Urinary bladder (tissue), 3 donors: ENCODE measurements at regions not wholly inside any gene's neighbourhood (a gene's known extent, or its start where the extent isn't known, plus 50 kb on each side); places are given as distances from the start of the nearest gene placed in this dataset.
"Not testable (repeated sequence)": the region's sequence is repeated elsewhere in the genome, so short reads cannot be mapped to it uniquely, and the experiment has no call there.

Experiments
- DNase-seq: peaks from one replicate; pipeline ENCODE4 v3.0.0-alpha.2; 2015; ENCODE audit errors: extremely low spot score
- H3K27ac ChIP-seq: one replicate; pipeline ENCODE4 v1.5.1; 2013; ENCODE audit warnings: low read depth, mild to moderate bottlenecking, moderate library complexity
- H3K36me3 ChIP-seq: one replicate; pipeline ENCODE4 v1.6.1; 2013; ENCODE audit warnings: mild to moderate bottlenecking, moderate library complexity; ENCODE audit not compliant: insufficient read depth
- H3K4me1 ChIP-seq: one replicate; pipeline ENCODE4 v1.6.1; 2013; ENCODE audit warnings: mild to moderate bottlenecking, moderate library complexity; ENCODE audit not compliant: insufficient read depth
- H3K4me3 ChIP-seq: one replicate; pipeline ENCODE4 v1.5.1; 2013; ENCODE audit warnings: low read depth, low read length
- WGBS: extraction: QIAGEN DNeasy Blood & Tissue Kit; methylation state at CpG from one replicate; pipeline ENCODE4 v1.1.7; 2013; 5-methylcytosine and 5-hydroxymethylcytosine counted together
- donor health status: healthy with polysubstance abuse.
- donor health status: healthy.

DNA sequence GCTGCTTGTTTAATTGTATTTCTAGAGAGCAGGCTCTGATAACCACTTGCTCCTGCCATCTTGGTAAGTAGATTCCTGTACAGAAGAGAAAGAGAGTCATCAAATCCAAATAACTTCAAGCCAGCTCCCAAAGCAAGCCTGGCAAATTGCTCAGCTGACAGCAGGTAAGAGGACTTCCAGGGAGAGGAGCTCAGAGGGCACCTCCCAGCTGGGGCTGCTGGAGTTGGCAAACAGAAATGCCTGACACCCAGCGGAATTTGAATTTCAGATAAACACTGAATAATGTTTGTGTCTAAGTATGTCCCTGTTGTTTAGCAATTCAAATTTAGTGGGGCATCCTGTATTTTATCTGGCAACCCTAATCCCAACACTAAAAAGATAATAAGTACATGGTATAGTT is 86.2 kb downstream of the MYL12B start:
- Histone ChIP-seq H3K27ac (no peak overlapping the region), H3K36me3 (no peaks in the 10 kb centered on the region), H3K4me3 (no peak overlapping the region), H3K4me1 (no peaks in the 10 kb centered on the region)
- 92% methylated on average over 1 of the region's 1 CpG for WGBS
- DNase-seq, result no peak

DNA sequence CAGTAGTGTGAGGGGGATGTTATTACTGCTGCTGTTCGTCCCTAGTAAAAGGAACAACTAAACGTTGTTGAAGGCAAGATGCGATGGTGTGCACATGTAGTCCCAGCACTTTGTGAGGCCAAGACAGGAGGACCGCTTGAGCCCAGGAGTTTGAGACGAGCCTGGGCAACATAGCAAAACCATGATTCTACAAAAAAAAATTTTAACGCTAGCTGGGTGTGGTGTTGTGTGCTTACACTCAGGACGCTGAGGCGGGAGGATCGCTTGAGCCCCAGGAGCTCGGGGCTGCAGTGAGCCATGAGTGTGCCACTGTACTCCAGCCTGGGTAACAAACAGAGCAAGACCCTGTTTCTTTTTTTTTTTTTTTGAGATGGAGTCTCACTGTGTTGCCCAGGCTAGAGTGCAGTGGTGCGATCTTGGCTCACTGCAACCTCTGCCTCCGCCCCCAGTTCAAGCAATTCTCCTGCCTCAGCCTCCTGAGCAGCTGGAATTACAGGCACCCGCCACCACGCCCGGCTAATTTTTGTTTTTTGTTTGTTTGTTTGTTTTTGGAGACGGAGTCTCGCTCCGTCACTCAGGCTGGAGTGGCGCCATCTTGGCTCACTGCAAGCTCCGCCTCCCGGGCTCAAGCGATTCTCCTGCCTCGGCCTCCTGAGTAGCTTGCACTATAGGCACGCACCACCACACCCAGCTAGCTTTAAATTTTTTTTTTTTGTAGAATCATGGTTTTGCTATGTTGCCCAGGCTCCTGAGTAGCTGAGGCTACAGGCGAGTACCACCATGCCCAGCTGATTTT is 87.3 kb downstream of the MYL12B start:
- WGBS, result 97% methylated on average over 25 of the region's 25 CpGs
- not testable (repeated sequence) for H3K4me3 ChIP-seq, DNase-seq, H3K36me3 ChIP-seq, H3K27ac ChIP-seq, H3K4me1 ChIP-seq

DNA sequence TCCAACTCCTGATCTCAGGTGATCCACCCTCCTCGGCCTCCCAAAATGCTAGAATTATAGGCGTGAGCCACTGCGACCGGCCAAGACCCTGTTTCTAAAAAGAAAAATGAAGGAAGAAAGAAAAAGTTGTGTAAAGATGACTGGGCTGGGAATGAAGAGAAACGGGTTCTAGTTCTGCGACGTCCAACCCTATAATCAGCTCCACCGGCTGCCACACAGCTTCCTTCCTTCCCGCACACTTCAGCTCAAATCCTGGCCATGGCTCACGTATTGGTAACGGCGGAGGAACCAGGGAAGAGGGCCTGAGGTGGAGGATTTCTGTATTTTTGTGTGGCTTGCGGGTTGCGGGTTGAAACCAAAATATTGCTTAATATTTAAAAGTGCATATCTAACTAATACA is 88.1 kb downstream of the MYL12B start:
- H3K27ac ChIP-seq, result no peak overlapping the region
- H3K4me1 ChIP-seq, result no peaks in the 10 kb centered on the region
- no peak for DNase-seq
- H3K36me3 ChIP-seq, result no peaks in the 10 kb centered on the region
- H3K4me3 ChIP-seq, result no peak overlapping the region
- 95% methylated on average over 14 of the region's 14 CpGs for WGBS

DNA sequence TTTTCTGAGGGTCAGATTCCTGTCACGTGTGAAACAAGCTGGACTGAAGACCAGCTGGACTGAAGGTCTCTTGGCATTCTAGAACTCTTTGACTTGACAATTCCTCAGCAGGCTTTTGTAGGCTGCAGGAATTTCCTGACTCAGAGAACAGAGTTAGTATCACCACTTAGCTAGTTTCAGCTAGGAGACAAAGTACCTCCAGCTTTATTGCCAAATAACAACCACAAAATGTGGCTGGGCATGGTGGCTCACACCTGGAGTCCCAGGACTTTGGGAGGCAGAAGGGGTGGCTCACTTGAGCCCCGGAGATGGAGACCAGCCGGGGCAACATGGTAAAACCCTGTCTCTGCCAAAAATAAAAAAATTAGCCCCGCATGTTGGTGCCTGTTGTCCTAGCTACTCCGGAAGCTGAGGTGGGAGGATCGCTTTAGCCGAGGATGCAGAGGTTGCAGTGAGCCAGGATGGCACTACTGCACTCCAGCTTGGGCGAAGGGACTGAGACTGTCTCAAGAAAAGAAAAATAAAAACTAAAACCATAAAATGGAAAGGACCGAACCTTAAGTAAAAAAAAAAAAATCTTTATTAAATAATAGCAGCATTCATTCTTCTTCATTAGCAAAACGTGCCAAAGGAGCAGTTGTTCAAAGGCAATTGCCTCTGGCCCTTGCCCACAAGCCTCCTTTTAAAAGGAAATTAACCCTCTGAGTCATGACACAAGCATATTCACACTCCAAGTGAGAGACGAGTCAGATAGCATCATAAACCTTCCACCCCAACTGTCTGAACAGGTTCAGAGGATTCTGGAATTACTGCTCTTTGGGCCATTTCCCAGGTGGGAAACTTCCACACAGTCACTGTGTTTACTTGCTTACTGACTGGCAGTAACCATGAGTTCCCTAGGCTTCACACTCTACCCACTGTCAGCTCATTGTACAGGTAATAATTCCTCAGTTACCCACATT is 88.9 kb downstream of the MYL12B start:
- DNase-seq, result no peak
- no peak overlapping the region for H3K27ac ChIP-seq
- H3K4me3 ChIP-seq, result no peak overlapping the region
- H3K36me3 ChIP-seq, result no peaks in the 10 kb centered on the region
- H3K4me1 ChIP-seq, result no peaks in the 10 kb centered on the region
- 69% methylated on average over 11 of the region's 11 CpGs for WGBS

DNA sequence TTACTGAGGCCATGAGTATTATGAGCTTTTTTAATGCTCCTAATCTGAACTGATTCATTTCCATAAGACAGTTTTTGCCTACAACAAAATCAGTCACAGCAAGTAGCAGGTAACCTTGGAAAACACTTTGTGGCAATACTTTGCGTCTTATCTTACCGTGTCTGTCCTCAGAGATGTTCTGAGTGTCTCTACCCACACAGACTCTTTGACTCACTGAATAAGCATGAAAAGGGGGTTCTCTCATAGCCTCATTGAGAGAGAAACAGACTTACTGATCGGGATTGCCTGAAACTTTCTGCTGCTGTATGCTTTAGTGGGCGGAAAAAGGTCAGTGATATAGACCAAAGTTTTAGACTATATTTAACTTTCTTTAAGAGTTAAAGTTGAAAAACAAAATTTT is 92.6 kb downstream of the MYL12B start:
- 67% methylated on average over 4 of the region's 4 CpGs for WGBS
- H3K4me1 ChIP-seq, result no peaks in the 10 kb centered on the region

DNA sequence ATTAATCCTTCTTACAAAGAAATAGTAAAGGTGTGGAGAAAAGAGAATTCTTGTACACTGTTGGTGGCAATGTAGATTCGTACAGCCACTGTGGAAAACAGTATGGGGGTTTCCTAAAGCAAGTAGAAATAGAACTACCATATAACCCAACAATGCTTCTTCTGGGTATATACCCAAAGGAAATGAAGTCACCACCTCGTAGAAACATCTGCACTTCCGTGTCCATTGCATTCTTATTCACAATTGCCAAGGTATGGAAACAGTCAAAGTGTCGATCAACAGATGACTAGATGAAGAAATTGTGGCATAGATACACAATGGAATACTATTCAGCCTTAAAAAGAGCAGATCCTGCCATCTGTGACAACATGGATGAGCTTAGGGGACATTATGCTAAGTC is 93.4 kb upstream of the TGIF1 start:
- no peak overlapping the region for H3K4me3 ChIP-seq
- H3K36me3 ChIP-seq, result no peaks in the 10 kb centered on the region
- DNase-seq, result no peak
- no peaks in the 10 kb centered on the region for H3K4me1 ChIP-seq
- 80% methylated on average over 4 of the region's 4 CpGs for WGBS
- no peak overlapping the region for H3K27ac ChIP-seq

More for the DNA sequence above, 92.6 kb downstream of the MYL12B start:
- Histone ChIP-seq H3K36me3 (no peaks in the 10 kb centered on the region), H3K27ac (no peak overlapping the region), H3K4me3 (no peak overlapping the region)
- DNase-seq, result no peak

DNA sequence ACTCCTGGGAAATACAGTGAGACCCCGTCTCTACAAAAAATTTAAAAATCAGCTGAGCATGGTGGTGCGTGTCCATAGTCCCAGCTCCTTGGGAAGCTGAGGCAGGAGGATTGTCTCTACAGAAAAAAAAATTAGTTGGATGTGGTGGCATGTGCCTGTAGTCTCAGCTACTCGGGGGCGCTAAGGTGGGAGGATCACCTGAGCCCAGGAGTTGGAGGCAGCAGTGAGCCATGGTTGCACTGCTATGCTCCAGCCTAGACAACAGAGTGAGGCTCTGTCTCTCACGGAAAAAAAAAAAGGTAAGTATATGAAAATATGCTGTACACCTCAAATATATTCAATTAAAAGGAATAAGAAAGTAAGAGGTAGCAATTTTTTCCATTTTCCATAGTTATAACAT is 92.5 kb upstream of the TGIF1 start:
- no peak overlapping the region for H3K4me3 ChIP-seq
- H3K4me1 ChIP-seq, result no peaks in the 10 kb centered on the region
- WGBS, result 90% methylated on average over 5 of the region's 5 CpGs
- H3K36me3 ChIP-seq, result no peaks in the 10 kb centered on the region
- DNase-seq, result no peak
- H3K27ac ChIP-seq, result no peak overlapping the region

DNA sequence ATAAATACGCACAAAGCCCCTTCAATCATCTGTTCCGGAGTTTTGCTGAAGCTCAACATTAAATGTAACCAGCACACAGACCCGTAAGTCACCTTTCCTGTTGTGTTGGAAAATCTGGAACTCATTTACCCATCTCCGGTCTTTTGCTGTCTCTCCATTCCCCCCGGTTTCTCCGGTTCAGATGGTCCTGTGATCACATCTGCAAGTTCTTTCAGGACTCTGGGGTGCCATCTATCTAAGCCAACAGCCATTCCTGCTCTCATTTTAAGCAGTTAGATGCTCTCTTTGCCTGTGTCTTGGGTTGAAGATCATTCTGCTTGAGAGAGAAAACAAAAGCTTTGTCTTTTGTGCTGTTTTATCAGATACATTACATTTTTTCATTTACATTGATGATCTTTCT is 91.7 kb upstream of the TGIF1 start:
- DNase-seq, result no peak
- Histone ChIP-seq H3K4me3 (no peak overlapping the region), H3K27ac (no peak overlapping the region), H3K4me1 (no peaks in the 10 kb centered on the region), H3K36me3 (no peaks in the 10 kb centered on the region)
- 60% methylated on average over 6 of the region's 6 CpGs for WGBS

DNA sequence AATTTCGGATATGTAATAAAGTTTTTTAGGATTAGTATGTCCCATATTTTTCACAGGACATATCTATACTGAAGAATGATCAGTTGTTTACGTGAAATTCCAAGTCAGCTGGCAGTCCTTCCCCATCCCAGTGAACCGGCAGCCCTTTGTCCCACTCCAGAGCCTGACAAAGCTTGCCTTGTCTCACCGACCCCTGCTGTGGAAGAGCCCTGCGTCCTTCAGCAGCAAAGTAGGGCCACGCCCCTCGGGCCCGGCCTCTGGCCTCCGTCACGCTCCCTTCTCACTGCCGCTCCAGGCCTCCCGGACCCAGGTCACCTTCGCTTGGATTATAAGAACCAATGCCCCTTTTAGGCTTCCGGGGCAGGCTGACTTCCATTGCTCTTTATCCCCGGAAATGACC is 89.8 kb upstream of the TGIF1 start:
- Histone ChIP-seq H3K4me1 (no peaks in the 10 kb centered on the region), H3K36me3 (no peaks in the 10 kb centered on the region), H3K27ac (no peak overlapping the region), H3K4me3 (no peak overlapping the region)
- DNase-seq, result no peak
- WGBS, result 81% methylated on average over 15 of the region's 15 CpGs

DNA sequence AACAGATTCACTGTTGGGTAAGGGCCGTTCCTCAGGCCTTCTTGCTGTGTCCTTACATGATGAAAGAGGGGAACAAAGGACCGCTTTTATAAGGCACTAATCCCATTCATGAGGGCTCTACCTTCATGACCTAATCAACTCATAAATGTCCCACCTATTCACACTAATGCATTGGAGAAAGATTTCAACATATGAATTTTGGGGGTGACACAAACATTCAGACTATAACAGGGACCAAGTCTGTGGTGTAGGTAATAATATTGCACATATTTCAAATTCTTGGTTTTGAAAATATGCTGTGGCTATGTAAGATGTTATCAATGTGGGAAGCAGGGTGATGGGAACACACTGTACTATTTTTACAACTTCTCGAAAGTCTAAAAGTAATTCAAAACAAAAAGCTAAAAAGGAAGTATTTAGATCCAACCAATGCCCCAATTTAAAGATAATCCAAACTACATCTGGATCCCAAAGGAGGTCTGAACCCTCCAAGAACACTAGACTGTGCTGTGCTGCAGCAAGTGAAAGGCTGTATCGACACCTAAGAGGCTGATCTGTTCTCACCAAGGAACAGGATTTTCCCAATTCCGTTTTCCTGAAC is 82.4 kb upstream of the TGIF1 start:
- Histone ChIP-seq H3K4me3 (no peak overlapping the region), H3K27ac (no peak overlapping the region), H3K36me3 (no peaks in the 10 kb centered on the region), H3K4me1 (no peaks in the 10 kb centered on the region)
- no peak for DNase-seq
- WGBS, result 71% methylated on average over 5 of the region's 5 CpGs

DNA sequence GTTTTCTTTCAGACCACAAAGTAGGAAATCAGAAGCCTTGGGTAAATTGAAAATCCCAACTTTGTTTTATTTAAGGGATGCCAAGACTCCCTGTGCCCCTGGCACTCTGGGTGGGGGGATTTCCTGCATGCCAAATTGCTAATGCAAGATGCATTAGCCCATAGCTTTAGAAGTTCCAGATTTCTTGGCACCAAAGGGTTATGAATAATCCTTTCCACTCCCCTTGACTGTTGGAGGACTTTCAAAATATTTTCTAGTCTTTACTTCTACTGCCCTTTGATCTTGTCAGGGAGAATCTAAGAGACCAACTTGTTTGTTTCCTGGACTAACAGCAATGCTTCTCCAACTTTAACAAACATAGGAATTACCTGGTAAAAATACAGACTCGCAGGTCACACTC is 81.8 kb upstream of the TGIF1 start:
- no peaks in the 10 kb centered on the region for H3K4me1 ChIP-seq
- H3K36me3 ChIP-seq, result no peaks in the 10 kb centered on the region
- 81% methylated on average over 1 of the region's 1 CpG for WGBS
- H3K27ac ChIP-seq, result no peak overlapping the region
- H3K4me3 ChIP-seq, result no peak overlapping the region
- no peak for DNase-seq

DNA sequence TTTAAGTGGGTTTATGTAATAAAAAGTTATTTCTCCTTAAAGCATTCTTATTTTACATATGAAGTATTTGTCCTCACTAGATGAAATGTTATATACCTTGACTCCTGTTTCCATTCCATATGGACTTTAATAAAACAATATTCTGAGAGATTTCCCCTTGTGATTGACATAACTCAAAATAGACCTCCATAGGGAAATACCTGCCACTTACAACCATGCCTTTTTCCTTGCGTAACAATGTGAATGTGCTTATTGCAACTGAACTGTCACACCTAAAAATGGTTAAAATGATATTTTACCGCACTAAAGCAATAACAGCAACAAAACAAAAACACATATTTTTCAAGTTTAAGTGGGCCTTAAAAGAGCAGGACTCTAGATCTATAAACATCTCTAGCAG is 70.3 kb upstream of the TGIF1 start:
- WGBS, result 74% methylated on average over 2 of the region's 2 CpGs
- Histone ChIP-seq H3K36me3 (no peaks in the 10 kb centered on the region), H3K27ac (no peak overlapping the region), H3K4me3 (no peak overlapping the region), H3K4me1 (no peaks in the 10 kb centered on the region)
- no peak for DNase-seq

DNA sequence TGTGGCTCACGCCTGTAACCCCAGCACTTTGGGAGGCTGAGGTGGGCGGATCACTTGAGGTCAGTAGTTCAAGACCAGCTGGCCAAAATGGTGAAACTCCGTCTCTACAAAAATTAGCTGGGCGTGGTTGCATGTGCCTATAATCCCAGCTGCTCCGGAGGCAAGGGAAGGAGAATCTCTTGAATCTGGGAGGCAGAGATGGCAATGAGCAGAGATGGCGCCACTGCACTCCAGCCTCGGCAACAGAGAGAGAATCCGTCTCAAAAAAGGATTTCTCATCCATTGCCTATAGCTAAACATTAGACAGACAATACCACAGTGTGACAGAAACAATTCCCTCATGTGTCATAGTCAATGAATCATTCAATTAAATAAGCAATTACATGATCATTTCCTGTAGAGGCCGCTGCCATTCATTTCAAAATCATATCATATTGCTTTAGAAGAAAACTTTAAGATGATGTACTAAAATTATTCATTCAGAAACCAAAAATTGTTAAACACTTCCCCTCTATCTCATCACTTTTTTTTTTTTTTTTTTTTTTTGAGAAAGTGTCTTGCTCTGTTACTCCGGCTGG is 69.5 kb upstream of the TGIF1 start:
- Histone ChIP-seq H3K4me1 (no peaks in the 10 kb centered on the region), H3K36me3 (no peaks in the 10 kb centered on the region), H3K27ac (no peak overlapping the region), H3K4me3 (no peak overlapping the region)
- DNase-seq, result no peak
- WGBS, result 54% methylated on average over 10 of the region's 10 CpGs
